CD14-positive monocyte (primary cell): ENCODE measurements at regions not wholly inside any gene's neighbourhood (a gene's known extent, or its start where the extent isn't known, plus 50 kb on each side); places are given as distances from the start of the nearest gene placed in this dataset.

Experiments
- DNase-seq, 3 donors: peaks; one replicate each; pipeline ENCODE4 v3.0.0-alpha.2; 2011 to 2022
- H2AFZ ChIP-seq: 2 replicates; pipeline ENCODE4 v1.6.0; 2012; ENCODE audit warnings: mild to moderate bottlenecking, low read depth, low read length, inconsistent platforms; ENCODE audit not compliant: insufficient read depth, poor library complexity, severe bottlenecking
- H3K27ac ChIP-seq, 2 donors: 1 replicate in 1 of 2; 2 replicates in 1 of 2; pipeline ENCODE4 v1.5.1; 2012 to 2013; ENCODE audit warnings: low read length in 2 of 2, control low read depth in 1 of 2, inconsistent platforms in 1 of 2, low read depth in 1 of 2, mild to moderate bottlenecking in 1 of 2
- H3K27me3 ChIP-seq, 2 donors: one replicate each; pipeline versions ENCODE4 v1.6.0 to v1.6.1; 2011 to 2013; ENCODE audit warnings: low read length in 2 of 2; ENCODE audit not compliant: control insufficient read depth in 2 of 2, insufficient read depth in 2 of 2
- H3K36me3 ChIP-seq, 2 donors: replicated peaks in 1 of 2; 1 replicate in 1 of 2; 2 replicates in 1 of 2; pipeline versions ENCODE4 v1.5.1 to v1.6.1; 2012 to 2013; ENCODE audit warnings: low read length in 2 of 2, control low read depth in 1 of 2, inconsistent platforms in 1 of 2, mild to moderate bottlenecking in 1 of 2; ENCODE audit not compliant: insufficient read depth in 2 of 2, control insufficient read depth in 1 of 2
- H3K4me1 ChIP-seq, 2 donors: 1 replicate in 1 of 2; 2 replicates in 1 of 2; pipeline versions ENCODE4 v1.5.1 to v1.6.1; 2012 to 2013; ENCODE audit warnings: low read length in 2 of 2, control low read depth in 1 of 2, inconsistent platforms in 1 of 2, mild to moderate bottlenecking in 1 of 2, moderate library complexity in 1 of 2; ENCODE audit not compliant: insufficient read depth in 2 of 2, control insufficient read depth in 1 of 2
- H3K4me2 ChIP-seq: replicated peaks from 2 replicates; pipeline ENCODE3; 2012; ENCODE audit warnings: low read length, moderate library complexity, mild to moderate bottlenecking; ENCODE audit not compliant: poor library complexity, severe bottlenecking; ENCODE audit errors: extremely low read depth
- H3K4me3 ChIP-seq, 3 experiments: fragments of 200-600 bp in 1 of 3; sonication (generic) in 1 of 3; replicated peaks in 1 of 3; 1 replicate in 2 of 3; 2 replicates in 1 of 3; pipeline ENCODE4 v1.5.1; 2011 to 2013; ENCODE audit warnings: low read length in 3 of 3, mild to moderate bottlenecking in 3 of 3, control low read depth in 2 of 3, low read depth in 2 of 3, inconsistent platforms in 1 of 3, moderate library complexity in 1 of 3
- H3K79me2 ChIP-seq: 2 replicates; pipeline ENCODE4 v1.6.0; 2012; ENCODE audit warnings: mild to moderate bottlenecking, control low read depth, inconsistent platforms, low read length, moderate library complexity; ENCODE audit not compliant: insufficient read depth
- H3K9ac ChIP-seq: 2 replicates; pipeline ENCODE4 v1.6.0; 2017; ENCODE audit warnings: low read length, mild to moderate bottlenecking; ENCODE audit not compliant: insufficient read depth, poor library complexity, severe bottlenecking
- H3K9me3 ChIP-seq, 2 donors: replicated peaks in 1 of 2; 1 replicate in 1 of 2; 2 replicates in 1 of 2; pipeline versions ENCODE4 v1.5.1 to v1.6.1; 2012 to 2013; ENCODE audit warnings: low read length in 2 of 2, control low read depth in 1 of 2; ENCODE audit not compliant: control insufficient read depth in 1 of 2, insufficient read depth in 1 of 2
- H4K20me1 ChIP-seq: 2 replicates; pipeline ENCODE4 v1.6.0; 2012; ENCODE audit warnings: mild to moderate bottlenecking, low read length, control low read depth, moderate library complexity; ENCODE audit not compliant: insufficient read depth
- H3K27ac Mint-ChIP-seq, 7 donors: one replicate each; pipeline ENCODE4 v1.8.0; 2020; ENCODE audit warnings: mild to moderate bottlenecking in 7 of 7, mixed read lengths in 7 of 7, moderate library complexity in 6 of 7, inconsistent platforms in 2 of 7
- H3K27me3 Mint-ChIP-seq, 3 donors: one replicate each; pipeline ENCODE4 v1.8.0; 2021 to 2022; ENCODE audit warnings: low read depth in 3 of 3, mild to moderate bottlenecking in 3 of 3, mixed read lengths in 3 of 3, moderate library complexity in 3 of 3, inconsistent platforms in 1 of 3
- H3K36me3 Mint-ChIP-seq, 2 donors: one replicate each; pipeline ENCODE4 v1.8.0; 2020; ENCODE audit warnings: mixed read lengths in 2 of 2, inconsistent platforms in 1 of 2, mild to moderate bottlenecking in 1 of 2
- H3K4me1 Mint-ChIP-seq: one replicate; pipeline ENCODE4 v1.8.0; 2020; ENCODE audit warnings: mild to moderate bottlenecking, mixed read lengths
- H3K4me3 Mint-ChIP-seq, 2 donors: one replicate each; pipeline ENCODE4 v1.8.0; 2020; ENCODE audit warnings: mild to moderate bottlenecking in 2 of 2, mixed read lengths in 2 of 2, moderate library complexity in 1 of 2
- H3K9me3 Mint-ChIP-seq, 7 donors: one replicate each; pipeline ENCODE4 v1.8.0; 2020 to 2022; ENCODE audit warnings: mixed read lengths in 7 of 7, mild to moderate bottlenecking in 6 of 7, moderate library complexity in 6 of 7, inconsistent platforms in 2 of 7
- CTCF ChIP-seq: fragments of 200-600 bp; IDR thresholded peaks from one replicate; pipeline ENCODE4 v1.8.0; 2022; ENCODE audit warnings: antibody characterized with exemption, mild to moderate bottlenecking
- WGBS: methylation state at CpG from one replicate; pipeline ENCODE4 v1.1.5; 2013; ENCODE audit warnings: missing lambda C conversion rate; ENCODE audit not compliant: insufficient coverage; 5-methylcytosine and 5-hydroxymethylcytosine counted together
- intact Hi-C, 2 donors: fragments of 100-400 bp; cut with micrococcal nuclease; formaldehyde crosslinking; loops; one replicate each; pipeline versions ENCODE4 v1.15.0 to v1.15.1; 2023

- DNase-seq = no peak
- H3K4me2 ChIP-seq = no peak overlapping the region
- H3K27me3 Mint-ChIP-seq = peaks cover under 1 to 5% (median 2%) of the 10 kb centered on the region in 3 donors
- no peak overlapping the region for H2AFZ ChIP-seq
- H3K36me3 Mint-ChIP-seq = no peaks in the 10 kb centered on the region
- WGBS = 73% methylated on average over 1 of the region's 2 CpGs
- no peaks in the 10 kb centered on the region for H3K27me3 ChIP-seq
- intact Hi-C loops = no loop called here
- no peaks in the 10 kb centered on the region for H3K9me3 ChIP-seq
- H3K27ac ChIP-seq = no peak overlapping the region
- H4K20me1 ChIP-seq = no peaks in the 10 kb centered on the region
- no peak overlapping the region for H3K27ac Mint-ChIP-seq
- H3K4me3 ChIP-seq = no peak overlapping the region
- no peaks in the 10 kb centered on the region for H3K79me2 ChIP-seq
- H3K4me1 ChIP-seq = no peaks in the 10 kb centered on the region
- no peaks in the 10 kb centered on the region for H3K4me1 Mint-ChIP-seq
- peaks cover 0 to 6% (median 0%) of the 10 kb centered on the region in 7 donors for H3K9me3 Mint-ChIP-seq
- no peak for TF ChIP-seq CTCF
- no peak overlapping the region for H3K4me3 Mint-ChIP-seq
- H3K36me3 ChIP-seq = no peaks in the 10 kb centered on the region
- no peak overlapping the region for H3K9ac ChIP-seq
Measured at GRCh38 chr9:88191456-88191855, 53.2 kb upstream of the SPATA31C2 start.

GRCh38 chr9:88189371-88189770 lies 51.1 kb upstream of the SPATA31C2 start:
- no peaks in the 10 kb centered on the region for H4K20me1 ChIP-seq
- H3K9me3 ChIP-seq = no peaks in the 10 kb centered on the region
- H3K4me3 ChIP-seq = no peak overlapping the region
- H3K36me3 ChIP-seq = no peaks in the 10 kb centered on the region
- H3K4me2 ChIP-seq = no peak overlapping the region
- Mint-ChIP-seq H3K36me3 (no peaks in the 10 kb centered on the region), H3K27me3 (peaks cover 0 to 5% (median 2%) of the 10 kb centered on the region in 3 donors), H3K4me3 (no peak overlapping the region), H3K9me3 (peaks cover 0 to 6% (median 2%) of the 10 kb centered on the region in 7 donors), H3K27ac (no peak overlapping the region), H3K4me1 (no peaks in the 10 kb centered on the region)
- H3K27me3 ChIP-seq = no peaks in the 10 kb centered on the region
- H3K4me1 ChIP-seq = no peaks in the 10 kb centered on the region
- WGBS = no CpG with 5 or more reads among the region's 1 CpG
- H3K79me2 ChIP-seq = no peaks in the 10 kb centered on the region
- intact Hi-C loops = no loop called here
- DNase-seq = no peak
- TF ChIP-seq CTCF = no peak
- H3K9ac ChIP-seq = no peak overlapping the region
- no peak overlapping the region for H2AFZ ChIP-seq
- H3K27ac ChIP-seq = no peak overlapping the region
